OCI-LY1 (cell line): ENCODE measurements at regions not wholly inside any gene's neighbourhood (a gene's known extent, or its start where the extent isn't known, plus 50 kb on each side); places are given as distances from the start of the nearest gene placed in this dataset.

Source experiments
- CTCF ChIP-seq: fragments of 200-600 bp; sonication (generic), shearing (Covaris generic); IDR thresholded peaks from 2 replicates; pipeline ENCODE4 v1.5.1; 2017; ENCODE audit warnings: mild to moderate bottlenecking, antibody characterized with exemption, low read length, moderate library complexity, mixed read lengths
- EZH2 ChIP-seq: fragments of 200-600 bp; sonication (generic), shearing (Covaris generic); IDR thresholded peaks from 2 replicates; pipeline ENCODE4 v1.8.0; 2017; ENCODE audit warnings: borderline replicate concordance, mixed run types, mild to moderate bottlenecking, antibody characterized with exemption, low read length, moderate library complexity, mixed read lengths

GRCh38 chr22:47276991-47277390 lies 514.5 kb downstream of the TBC1D22A start:
- TF ChIP-seq CTCF: no peak
- TF ChIP-seq EZH2: no peak
